HepG2 (cell line): ENCODE measurements at regions not wholly inside any gene's neighbourhood (a gene's known extent, or its start where the extent isn't known, plus 50 kb on each side); places are given as distances from the start of the nearest gene placed in this dataset.
A peak's percentile ranks its signal among the peaks of the same experiment; 100 is the strongest.

Source experiments
- ATAC-seq: fragments of 200-7000 bp; cut with Tn5 transposase; 3 replicates; pipeline ENCODE4 v1.9.1; 2020; ENCODE audit warnings: mild to moderate bottlenecking, moderate library complexity
- BruUV-seq: library from RNA; stranded (reverse); fragments of 400-500 nt; replicated peaks from 2 replicates; lab custom pipeline; 2021; lab: Mats Ljungman, UMichigan
- CTCF ChIA-PET: fragments of 300-600 bp; formaldehyde crosslinking; extraction: SDS; loops from one replicate; lab custom pipeline; 2021; ENCODE audit warnings: low total read pairs, inconsistent platforms, low intra/inter-chr PET ratio; lab: Yijun Ruan, JAX
- POLR2A ChIA-PET: fragments of 350-600 bp; sonication (Branson Sonifier 250); formaldehyde crosslinking; loops from one replicate; lab custom pipeline; 2020; ENCODE audit warnings: antibody characterized with exemption, inconsistent platforms; lab: Yijun Ruan, JAX
- DNase-seq: peaks from one replicate; pipeline ENCODE4 v3.0.0-alpha.2; 2015; ENCODE audit warnings: low spot score
- FAIRE-seq: peaks from 3 replicates; lab custom pipeline; 2011; peaks lifted over from hg19 to GRCh38; lab: Jason Lieb, UNC
- H2AFZ ChIP-seq: one replicate; pipeline ENCODE4 v1.6.1; 2011; ENCODE audit warnings: low read length, inconsistent platforms
- H3K27ac ChIP-seq: fragments of 300-600 bp; 3 replicates; pipeline ENCODE4 v1.8.0; 2011; ENCODE audit warnings: mixed run types, mild to moderate bottlenecking, mixed read lengths, low read length, inconsistent platforms; ENCODE audit not compliant: insufficient read depth; ENCODE audit errors: extremely low read length
- H3K27me3 ChIP-seq, 2 experiments: fragments of 200-600 bp in 1 of 2; 2 replicates in 1 of 2; 3 replicates in 1 of 2; pipeline versions ENCODE4 v1.6.0 to v1.8.0; 2011; ENCODE audit warnings: low read length in 2 of 2, mild to moderate bottlenecking in 2 of 2, moderate library complexity in 2 of 2, inconsistent platforms in 1 of 2; ENCODE audit not compliant: insufficient read depth in 2 of 2, control insufficient read depth in 1 of 2
- H3K36me3 ChIP-seq, 2 experiments: fragments of 200-600 bp in 1 of 2; replicated peaks in 1 of 2; 2 replicates in 1 of 2; 3 replicates in 1 of 2; pipeline versions ENCODE4 v1.5.1 to v1.8.0; 2011; ENCODE audit warnings: low read length in 2 of 2, inconsistent platforms in 1 of 2; ENCODE audit not compliant: insufficient read depth in 2 of 2, control insufficient read depth in 1 of 2
- H3K4me1 ChIP-seq: 2 replicates; pipeline ENCODE4 v1.5.1; 2012; ENCODE audit warnings: low read length, inconsistent platforms; ENCODE audit not compliant: insufficient read depth
- H3K4me2 ChIP-seq: 2 replicates; pipeline ENCODE4 v1.6.0; 2011; ENCODE audit warnings: low read depth, low read length, inconsistent platforms
- H3K4me3 ChIP-seq, 3 experiments: fragments of 200-600 bp in 1 of 3; sonication (generic), shearing (Covaris generic) in 1 of 3; replicated peaks in 1 of 3; 2 replicates each; pipeline ENCODE4 v1.5.1; 2011 to 2016; ENCODE audit warnings: low read length in 3 of 3, inconsistent platforms in 2 of 3, low read depth in 2 of 3, mild to moderate bottlenecking in 2 of 3, control low read depth in 1 of 3, mixed read lengths in 1 of 3; ENCODE audit not compliant: insufficient read depth in 1 of 3
- H3K79me2 ChIP-seq: one replicate; pipeline ENCODE4 v1.6.1; 2011; ENCODE audit warnings: low read length, inconsistent platforms; ENCODE audit not compliant: insufficient read depth
- H3K9ac ChIP-seq: 2 replicates; pipeline ENCODE4 v1.6.0; 2011; ENCODE audit warnings: mild to moderate bottlenecking, low read depth, low read length, inconsistent platforms; ENCODE audit not compliant: insufficient read depth
- H3K9me3 ChIP-seq: 2 replicates; pipeline ENCODE4 v1.5.1; 2012; ENCODE audit warnings: mild to moderate bottlenecking, low read length
- H4K20me1 ChIP-seq: 2 replicates; pipeline ENCODE4 v1.6.0; 2011; ENCODE audit warnings: inconsistent platforms, mild to moderate bottlenecking, low read length, moderate library complexity; ENCODE audit not compliant: insufficient read depth
- DNMT1 ChIP-seq: sonication (generic); formaldehyde crosslinking; IDR thresholded peaks from 2 replicates; pipeline ENCODE4 v1.5.1; 2020; ENCODE audit warnings: mild to moderate bottlenecking, missing genetic modification reagents
- FOXJ3 ChIP-seq: sonication (generic); formaldehyde crosslinking; IDR thresholded peaks from 2 replicates; pipeline ENCODE4 v1.4.0; 2020; ENCODE audit warnings: missing genetic modification reagents, mild to moderate bottlenecking, borderline replicate concordance
- GLI4 ChIP-seq: sonication (generic); formaldehyde crosslinking; IDR thresholded peaks from 2 replicates; pipeline ENCODE4 v1.5.1; 2020; ENCODE audit warnings: missing genetic modification reagents, mild to moderate bottlenecking, moderate library complexity, borderline replicate concordance
- KLF12 ChIP-seq: sonication (generic); formaldehyde crosslinking; IDR thresholded peaks from 2 replicates; pipeline ENCODE4 v1.4.0; 2020; ENCODE audit warnings: missing genetic modification reagents, borderline replicate concordance
- MAFF ChIP-seq: IDR thresholded peaks from 2 replicates; pipeline ENCODE4 v1.6.1; 2011; ENCODE audit warnings: low read depth, low read length, improper control_type of control experiment
- MED1 ChIP-seq: sonication (generic); formaldehyde crosslinking; IDR thresholded peaks from 2 replicates; pipeline ENCODE4 v1.4.0; 2020; ENCODE audit warnings: missing genetic modification reagents
- MYNN ChIP-seq: sonication (generic); formaldehyde crosslinking; IDR thresholded peaks from 2 replicates; pipeline ENCODE4 v1.4.0; 2020; ENCODE audit warnings: mild to moderate bottlenecking, low read depth, missing genetic modification reagents
- NFATC3 ChIP-seq: sonication (generic); formaldehyde crosslinking; IDR thresholded peaks from 2 replicates; pipeline ENCODE4 v1.5.1; 2020; ENCODE audit warnings: mild to moderate bottlenecking, missing genetic modification reagents
- NFE2L2 ChIP-seq: fragments of 150-350 bp; IDR thresholded peaks from 2 replicates; pipeline ENCODE4 v1.6.1; 2014; ENCODE audit warnings: low read length
- ZFP36 ChIP-seq: fragments of 150-350 bp; IDR thresholded peaks from 2 replicates; pipeline ENCODE4 v1.6.1; 2018; ENCODE audit warnings: borderline replicate concordance, low read length, low read depth; ENCODE audit not compliant: partially characterized antibody
- ZNF234 ChIP-seq: sonication (generic); formaldehyde crosslinking; conservative IDR thresholded peaks from 2 replicates; pipeline ENCODE4 v1.5.1; 2020; ENCODE audit warnings: mild to moderate bottlenecking, missing genetic modification reagents
- WGBS: methylation state at CpG from one replicate; pipeline ENCODE4 v1.1.6; 2017; ENCODE audit warnings: low lambda C conversion rate; 5-methylcytosine and 5-hydroxymethylcytosine counted together
- in situ Hi-C: cut with HindIII; loops from 2 replicates; pipeline ENCODE4 v1.10.0; 2017; ENCODE audit warnings: low pct_unique_long_range_greater_than_20kb; ENCODE audit not compliant: extremely low pct_ligation_motif_present
- intact Hi-C: fragments of 100-400 bp; cut with micrococcal nuclease; formaldehyde crosslinking; loops from one replicate; pipeline ENCODE4 v1.10.0; 2022; ENCODE audit not compliant: unreplicated experiment
- TF ChIP-seq, protein P1 (sequence below): fragments of 450-650 bp; IDR thresholded peaks from 2 replicates; pipeline ENCODE4 v1.6.1; 2017
- TF ChIP-seq, protein P2 (sequence below): sonication (generic); formaldehyde crosslinking; IDR thresholded peaks from 2 replicates; pipeline ENCODE4 v1.8.0; 2022; ENCODE audit warnings: missing genetic modification reagents, low read depth, mild to moderate bottlenecking, borderline replicate concordance
- TF ChIP-seq, protein P3 (sequence below): sonication (generic); formaldehyde crosslinking; conservative IDR thresholded peaks from 2 replicates; pipeline ENCODE4 v1.4.0; 2020; ENCODE audit warnings: missing genetic modification reagents
- TF ChIP-seq, protein P4 (sequence below): sonication (generic); formaldehyde crosslinking; IDR thresholded peaks from 2 replicates; pipeline ENCODE4 v1.4.0; 2020; ENCODE audit warnings: missing genetic modification reagents, borderline replicate concordance

DNA sequence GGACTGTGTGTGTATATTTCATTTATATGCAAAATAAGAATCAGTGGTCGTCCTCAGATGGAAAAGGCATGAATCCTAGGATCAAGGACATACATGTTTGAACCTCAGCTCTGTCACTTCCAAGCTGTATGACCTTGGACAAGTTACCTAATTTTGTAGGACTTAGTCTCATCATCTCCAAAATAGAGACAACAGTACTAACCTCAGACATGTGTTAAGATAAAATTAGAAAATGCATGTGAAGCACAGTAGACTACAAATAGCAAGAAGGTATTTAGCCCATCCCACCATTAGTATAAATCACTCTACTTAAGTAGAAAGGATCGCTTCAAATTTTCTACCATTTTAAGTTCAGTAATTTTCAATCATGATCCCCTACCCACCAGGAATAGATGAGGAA lies 309.8 kb downstream of the ZEB2 start:
- H3K27me3 ChIP-seq = no peaks in the 10 kb centered on the region
- in situ Hi-C loops (no loop called here), intact Hi-C loops (no loop called here)
- no peaks in the 10 kb centered on the region for H4K20me1 ChIP-seq
- ATAC-seq (no peak), DNase-seq (no peak), FAIRE-seq (peak; percentile 36)
- POLR2A ChIA-PET = no interaction called here
- H2AFZ ChIP-seq = no peak overlapping the region
- CTCF ChIA-PET = no interaction called here
- H3K27ac ChIP-seq = no peak overlapping the region
- no peak for TF ChIP-seq NFATC3 (CRISPR knock-in tag)
- TF ChIP-seq, protein P1, sequence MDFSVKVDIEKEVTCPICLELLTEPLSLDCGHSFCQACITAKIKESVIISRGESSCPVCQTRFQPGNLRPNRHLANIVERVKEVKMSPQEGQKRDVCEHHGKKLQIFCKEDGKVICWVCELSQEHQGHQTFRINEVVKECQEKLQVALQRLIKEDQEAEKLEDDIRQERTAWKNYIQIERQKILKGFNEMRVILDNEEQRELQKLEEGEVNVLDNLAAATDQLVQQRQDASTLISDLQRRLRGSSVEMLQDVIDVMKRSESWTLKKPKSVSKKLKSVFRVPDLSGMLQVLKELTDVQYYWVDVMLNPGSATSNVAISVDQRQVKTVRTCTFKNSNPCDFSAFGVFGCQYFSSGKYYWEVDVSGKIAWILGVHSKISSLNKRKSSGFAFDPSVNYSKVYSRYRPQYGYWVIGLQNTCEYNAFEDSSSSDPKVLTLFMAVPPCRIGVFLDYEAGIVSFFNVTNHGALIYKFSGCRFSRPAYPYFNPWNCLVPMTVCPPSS = no peak
- TF ChIP-seq GLI4 (CRISPR knock-in tag) = no peak
- no peak for TF ChIP-seq MAFF
- no peak for TF ChIP-seq FOXJ3 (CRISPR knock-in tag)
- no peak for TF ChIP-seq DNMT1
- no peak for TF ChIP-seq ZFP36
- TF ChIP-seq, protein P2, sequence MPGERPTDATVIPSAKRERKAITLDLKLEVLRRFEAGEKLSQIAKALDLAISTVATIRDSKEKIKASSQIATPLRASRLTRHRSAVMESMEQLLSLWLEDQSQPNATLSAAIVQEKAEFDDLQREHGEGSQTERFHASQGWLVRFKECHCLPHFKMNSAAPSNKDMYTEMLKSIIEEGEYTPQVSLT = no peak
- TF ChIP-seq MED1 = no peak
- no peak for TF ChIP-seq NFE2L2
- TF ChIP-seq MYNN (CRISPR knock-in tag) = no peak
- TF ChIP-seq, protein P3, sequence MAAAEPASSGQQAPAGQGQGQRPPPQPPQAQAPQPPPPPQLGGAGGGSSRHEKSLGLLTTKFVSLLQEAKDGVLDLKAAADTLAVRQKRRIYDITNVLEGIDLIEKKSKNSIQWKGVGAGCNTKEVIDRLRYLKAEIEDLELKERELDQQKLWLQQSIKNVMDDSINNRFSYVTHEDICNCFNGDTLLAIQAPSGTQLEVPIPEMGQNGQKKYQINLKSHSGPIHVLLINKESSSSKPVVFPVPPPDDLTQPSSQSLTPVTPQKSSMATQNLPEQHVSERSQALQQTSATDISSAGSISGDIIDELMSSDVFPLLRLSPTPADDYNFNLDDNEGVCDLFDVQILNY = no peak
- TF ChIP-seq KLF12 (CRISPR knock-in tag) = no peak
- no peak for TF ChIP-seq ZNF234 (CRISPR knock-in tag)
- TF ChIP-seq, protein P4, sequence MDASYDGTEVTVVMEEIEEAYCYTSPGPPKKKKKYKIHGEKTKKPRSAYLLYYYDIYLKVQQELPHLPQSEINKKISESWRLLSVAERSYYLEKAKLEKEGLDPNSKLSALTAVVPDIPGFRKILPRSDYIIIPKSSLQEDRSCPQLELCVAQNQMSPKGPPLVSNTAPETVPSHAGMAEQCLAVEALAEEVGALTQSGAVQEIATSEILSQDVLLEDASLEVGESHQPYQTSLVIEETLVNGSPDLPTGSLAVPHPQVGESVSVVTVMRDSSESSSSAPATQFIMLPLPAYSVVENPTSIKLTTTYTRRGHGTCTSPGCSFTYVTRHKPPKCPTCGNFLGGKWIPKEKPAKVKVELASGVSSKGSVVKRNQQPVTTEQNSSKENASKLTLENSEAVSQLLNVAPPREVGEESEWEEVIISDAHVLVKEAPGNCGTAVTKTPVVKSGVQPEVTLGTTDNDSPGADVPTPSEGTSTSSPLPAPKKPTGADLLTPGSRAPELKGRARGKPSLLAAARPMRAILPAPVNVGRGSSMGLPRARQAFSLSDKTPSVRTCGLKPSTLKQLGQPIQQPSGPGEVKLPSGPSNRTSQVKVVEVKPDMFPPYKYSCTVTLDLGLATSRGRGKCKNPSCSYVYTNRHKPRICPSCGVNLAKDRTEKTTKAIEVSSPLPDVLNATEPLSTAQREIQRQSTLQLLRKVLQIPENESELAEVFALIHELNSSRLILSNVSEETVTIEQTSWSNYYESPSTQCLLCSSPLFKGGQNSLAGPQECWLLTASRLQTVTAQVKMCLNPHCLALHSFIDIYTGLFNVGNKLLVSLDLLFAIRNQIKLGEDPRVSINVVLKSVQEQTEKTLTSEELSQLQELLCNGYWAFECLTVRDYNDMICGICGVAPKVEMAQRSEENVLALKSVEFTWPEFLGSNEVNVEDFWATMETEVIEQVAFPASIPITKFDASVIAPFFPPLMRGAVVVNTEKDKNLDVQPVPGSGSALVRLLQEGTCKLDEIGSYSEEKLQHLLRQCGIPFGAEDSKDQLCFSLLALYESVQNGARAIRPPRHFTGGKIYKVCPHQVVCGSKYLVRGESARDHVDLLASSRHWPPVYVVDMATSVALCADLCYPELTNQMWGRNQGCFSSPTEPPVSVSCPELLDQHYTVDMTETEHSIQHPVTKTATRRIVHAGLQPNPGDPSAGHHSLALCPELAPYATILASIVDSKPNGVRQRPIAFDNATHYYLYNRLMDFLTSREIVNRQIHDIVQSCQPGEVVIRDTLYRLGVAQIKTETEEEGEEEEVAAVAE (CRISPR knock-in tag) = no peak
- no peak overlapping the region for H3K4me3 ChIP-seq
- no TSS peak for BruUV-seq
- no peaks in the 10 kb centered on the region for H3K36me3 ChIP-seq
- no peak overlapping the region for H3K4me2 ChIP-seq
- peaks cover 8% of the 10 kb centered on the region for H3K4me1 ChIP-seq
- no peak overlapping the region for H3K9ac ChIP-seq
- H3K9me3 ChIP-seq = no peaks in the 10 kb centered on the region
- H3K79me2 ChIP-seq = no peaks in the 10 kb centered on the region
- WGBS = 92% methylated on average over 2 of the region's 2 CpGs
